ENCODE measurements at regions not wholly inside any gene's neighbourhood (a gene's known extent, or its start where the extent isn't known, plus 50 kb on each side); places are given as distances from the start of the nearest gene placed in this dataset.
A peak's percentile ranks its signal among the peaks of the same experiment; 100 is the strongest.

- no peak for DNase-seq
These were observed 237.3 kb upstream of the KLF14 start for GRCh38 chr7:130971297-130971696.

GRCh38 chr7:130972201-130972600 is 238.2 kb upstream of the KLF14 start:
- DNase-seq = no peak

GRCh38 chr7:130973637-130974036 is 239.6 kb upstream of the KLF14 start:
- no peak for DNase-seq

GRCh38 chr7:130974169-130974568 is 240.2 kb upstream of the KLF14 start:
- no peak for DNase-seq

GRCh38 chr7:130974794-130975193 is 240.8 kb upstream of the KLF14 start:
- DNase-seq = no peak

GRCh38 chr7:130975731-130976130 is 241.7 kb upstream of the KLF14 start:
- no peak for DNase-seq

- DNase-seq = no peak
These were observed 248.2 kb upstream of the KLF14 start for GRCh38 chr7:130982160-130982638.

GRCh38 chr7:130982651-130983050 is 248.6 kb upstream of the KLF14 start:
- DNase-seq = no peak

- DNase-seq = no peak
These were observed 251.4 kb upstream of the KLF14 start for GRCh38 chr7:130985361-130985760.

GRCh38 chr7:130986261-130986690 is 252.3 kb upstream of the KLF14 start:
- no peak for DNase-seq

GRCh38 chr7:130987092-130987491 is 253.1 kb upstream of the KLF14 start:
- DNase-seq = no peak

- no peak for DNase-seq
These were observed 254.4 kb upstream of the KLF14 start for GRCh38 chr7:130988443-130988842.

GRCh38 chr7:130989101-130989795 is 255.2 kb upstream of the KLF14 start:
- no peak for DNase-seq

- peak in 1 of 4 experiments; percentile 11 for DNase-seq
These were observed 256.3 kb upstream of the KLF14 start for GRCh38 chr7:130990178-130990832.

GRCh38 chr7:130993671-130994365 is 259.8 kb upstream of the KLF14 start:
- no peak for DNase-seq

GRCh38 chr7:130994378-130995115 is 260.5 kb upstream of the KLF14 start:
- no peak for DNase-seq

GRCh38 chr7:130995252-130996081 is 261.5 kb upstream of the KLF14 start:
- DNase-seq = no peak

- DNase-seq = no peak
These were observed 262.3 kb upstream of the KLF14 start for GRCh38 chr7:130996205-130996832.

GRCh38 chr7:130996833-130997231 is 262.8 kb upstream of the KLF14 start:
- no peak for DNase-seq

GRCh38 chr7:130998993-130999602 is 265.1 kb upstream of the KLF14 start:
- DNase-seq = no peak

GRCh38 chr7:130999926-131000325 is 265.9 kb upstream of the KLF14 start:
- no peak for DNase-seq

Measured in activated naive CD4-positive, alpha-beta T cell (primary cell).